OCI-LY1 (cell line): ENCODE measurements at regions not wholly inside any gene's neighbourhood (a gene's known extent, or its start where the extent isn't known, plus 50 kb on each side); places are given as distances from the start of the nearest gene placed in this dataset.

Experiments used
- EZH2 ChIP-seq: fragments of 200-600 bp; sonication (generic), shearing (Covaris generic); IDR thresholded peaks from 2 replicates; pipeline ENCODE4 v1.8.0; 2017; ENCODE audit warnings: borderline replicate concordance, mixed run types, mild to moderate bottlenecking, antibody characterized with exemption, low read length, moderate library complexity, mixed read lengths
- TF ChIP-seq, protein P1 (sequence below): fragments of 200-600 bp; sonication (generic), shearing (Covaris generic); IDR thresholded peaks from 2 replicates; pipeline ENCODE4 v1.5.1; 2017; ENCODE audit warnings: mild to moderate bottlenecking, antibody characterized with exemption, low read length, moderate library complexity, mixed read lengths

- TF ChIP-seq, protein P1, sequence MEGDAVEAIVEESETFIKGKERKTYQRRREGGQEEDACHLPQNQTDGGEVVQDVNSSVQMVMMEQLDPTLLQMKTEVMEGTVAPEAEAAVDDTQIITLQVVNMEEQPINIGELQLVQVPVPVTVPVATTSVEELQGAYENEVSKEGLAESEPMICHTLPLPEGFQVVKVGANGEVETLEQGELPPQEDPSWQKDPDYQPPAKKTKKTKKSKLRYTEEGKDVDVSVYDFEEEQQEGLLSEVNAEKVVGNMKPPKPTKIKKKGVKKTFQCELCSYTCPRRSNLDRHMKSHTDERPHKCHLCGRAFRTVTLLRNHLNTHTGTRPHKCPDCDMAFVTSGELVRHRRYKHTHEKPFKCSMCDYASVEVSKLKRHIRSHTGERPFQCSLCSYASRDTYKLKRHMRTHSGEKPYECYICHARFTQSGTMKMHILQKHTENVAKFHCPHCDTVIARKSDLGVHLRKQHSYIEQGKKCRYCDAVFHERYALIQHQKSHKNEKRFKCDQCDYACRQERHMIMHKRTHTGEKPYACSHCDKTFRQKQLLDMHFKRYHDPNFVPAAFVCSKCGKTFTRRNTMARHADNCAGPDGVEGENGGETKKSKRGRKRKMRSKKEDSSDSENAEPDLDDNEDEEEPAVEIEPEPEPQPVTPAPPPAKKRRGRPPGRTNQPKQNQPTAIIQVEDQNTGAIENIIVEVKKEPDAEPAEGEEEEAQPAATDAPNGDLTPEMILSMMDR, result peak; percentile 71
- no peak for TF ChIP-seq EZH2
Observed at GRCh38 chr14:44803239-44803905, 158.4 kb downstream of the KLHL28 start.
